Panc1 (cell line): ENCODE measurements at regions not wholly inside any gene's neighbourhood (a gene's known extent, or its start where the extent isn't known, plus 50 kb on each side); places are given as distances from the start of the nearest gene placed in this dataset.

Experiments used
- ATAC-seq: fragments of 200-7000 bp; cut with Tn5 transposase; 2 replicates; pipeline ENCODE4 v1.9.1; 2020; ENCODE audit warnings: mild to moderate bottlenecking, moderate library complexity
- BruUV-seq: library from RNA; stranded (reverse); fragments of 400-500 nt; replicated peaks from 2 replicates; lab custom pipeline; 2021; lab: Mats Ljungman, UMichigan
- CTCF ChIA-PET: fragments of 300-600 bp; sonication (Branson Sonifier 250); formaldehyde crosslinking; loops from one replicate; lab custom pipeline; 2022; ENCODE audit warnings: antibody characterized with exemption; lab: Charles Lee
- POLR2A ChIA-PET: fragments of 300-600 bp; sonication (Branson Sonifier 250); formaldehyde crosslinking; loops from one replicate; lab custom pipeline; 2022; ENCODE audit warnings: antibody characterized with exemption; lab: Charles Lee
- DNase-seq: peaks from one replicate; pipeline ENCODE4 v3.0.0-alpha.2; 2010; ENCODE audit warnings: low read depth, low spot score
- H3K27ac ChIP-seq: 2 replicates; pipeline ENCODE4 v1.5.1; 2011; ENCODE audit warnings: mild to moderate bottlenecking, low read length, inconsistent platforms
- H3K27me3 ChIP-seq: fragments of 200-500 bp; sonication (Bioruptor generic); 2 replicates; pipeline ENCODE4 v1.6.0; 2014; ENCODE audit warnings: low read length, inconsistent platforms; ENCODE audit not compliant: control insufficient read depth, insufficient read depth
- H3K36me3 ChIP-seq: fragments of 200-500 bp; sonication (Bioruptor generic); 2 replicates; pipeline ENCODE4 v1.5.1; 2014; ENCODE audit warnings: inconsistent platforms, mild to moderate bottlenecking, low read length, moderate library complexity; ENCODE audit not compliant: control insufficient read depth, insufficient read depth
- H3K4me1 ChIP-seq: 2 replicates; pipeline ENCODE4 v1.5.1; 2011; ENCODE audit warnings: inconsistent platforms, mild to moderate bottlenecking, low read length, moderate library complexity; ENCODE audit not compliant: control insufficient read depth, insufficient read depth
- H3K4me3 ChIP-seq, 2 experiments: 2 replicates each; pipeline ENCODE4 v1.5.1; 2011 to 2012; ENCODE audit warnings: low read depth in 2 of 2, low read length in 2 of 2, mild to moderate bottlenecking in 2 of 2, inconsistent platforms in 1 of 2, moderate library complexity in 1 of 2
- H3K9me3 ChIP-seq: fragments of 200-500 bp; sonication (Bioruptor generic); 2 replicates; pipeline ENCODE4 v1.5.1; 2014; ENCODE audit warnings: low read depth, mild to moderate bottlenecking, inconsistent platforms, low read length, moderate library complexity; ENCODE audit not compliant: control insufficient read depth, insufficient read depth
- CTCF ChIP-seq: fragments of 450-650 bp; IDR thresholded peaks from 2 replicates; pipeline ENCODE4 v1.5.1; 2017; ENCODE audit warnings: mild to moderate bottlenecking
- POLR2AphosphoS5 ChIP-seq: IDR thresholded peaks from 2 replicates; pipeline ENCODE4 v1.6.1; 2012; ENCODE audit warnings: mild to moderate bottlenecking, low read depth, low read length, moderate library complexity
- REST ChIP-seq, 2 experiments: IDR thresholded peaks; 2 replicates each; pipeline ENCODE4 v1.6.1; 2011 to 2012; ENCODE audit warnings: low read depth in 2 of 2, control low read depth in 1 of 2, low read length in 1 of 2, mild to moderate bottlenecking in 1 of 2, moderate library complexity in 1 of 2; ENCODE audit not compliant: insufficient read depth in 1 of 2
- SIN3A ChIP-seq: IDR thresholded peaks from 2 replicates; pipeline ENCODE4 v1.6.1; 2012; ENCODE audit warnings: low read depth, mild to moderate bottlenecking, low read length, moderate library complexity, borderline replicate concordance; ENCODE audit not compliant: insufficient read depth
- TCF7L2 ChIP-seq: IDR thresholded peaks from 2 replicates; pipeline ENCODE4 v1.6.1; 2011; ENCODE audit warnings: mild to moderate bottlenecking, low read depth, low read length, inconsistent platforms
- in situ Hi-C: cut with HindIII; loops from 2 replicates; pipeline ENCODE4 v1.10.0; 2016; ENCODE audit warnings: low sequenced_read_pairs, low pct_unique_long_range_greater_than_20kb
- intact Hi-C: fragments of 100-400 bp; cut with micrococcal nuclease; formaldehyde crosslinking; loops from one replicate; pipeline ENCODE4 v1.10.0; 2022; ENCODE audit not compliant: unreplicated experiment

- no peak overlapping the region for H3K27ac ChIP-seq
- intact Hi-C loops (no loop called here), in situ Hi-C loops (no loop called here)
- no peaks in the 10 kb centered on the region for H3K27me3 ChIP-seq
- no TSS peak for BruUV-seq
- ATAC-seq (no peak), DNase-seq (no peak)
- H3K9me3 ChIP-seq: no peaks in the 10 kb centered on the region
- ChIA-PET CTCF (interaction anchor here (0.7 kb wide), 1 partner anchor 181 kb away, joined by 4 read pairs; no protein-coding TSS in a partner anchor), POLR2A (no interaction called here)
- TF ChIP-seq SIN3A (no peak), POLR2AphosphoS5 (no peak), REST (IDR thresholded peaks at IDR 0.05; ENCODE audit: insufficient read depth in 1 of 2, low read depth in 2 of 2, low read length in 1 of 2) (no peak), CTCF (no peak), TCF7L2 (no peak)
- no peak overlapping the region for H3K4me3 ChIP-seq
- H3K36me3 ChIP-seq: no peaks in the 10 kb centered on the region
- H3K4me1 ChIP-seq: no peaks in the 10 kb centered on the region
Measured at GRCh38 chr3:181454451-181455027, 257.2 kb upstream of the SOX2 start.

GRCh38 chr3:181446741-181447140 is 265.0 kb upstream of the SOX2 start:
- intact Hi-C loops: no loop called here
- Histone ChIP-seq H3K36me3 (no peaks in the 10 kb centered on the region; the same call in 1 of the 2 replicates), H3K4me1 (no peaks in the 10 kb centered on the region), H3K4me3 (no peak overlapping the region), H3K27me3 (no peaks in the 10 kb centered on the region), H3K27ac (no peak overlapping the region), H3K9me3 (no peaks in the 10 kb centered on the region; the same call in 1 of the 2 replicates)
- DNase-seq (no peak), ATAC-seq (no peak)
- no peak for TF ChIP-seq POLR2AphosphoS5
- no peak for TF ChIP-seq TCF7L2
- TF ChIP-seq CTCF: no peak
- TF ChIP-seq REST (IDR thresholded peaks at IDR 0.05; ENCODE audit: insufficient read depth in 1 of 2, low read depth in 2 of 2, low read length in 1 of 2): no peak
- no peak for TF ChIP-seq SIN3A
- CTCF ChIA-PET: no interaction called here
- BruUV-seq: no TSS peak
- in situ Hi-C loops: no loop called here
- POLR2A ChIA-PET: no interaction called here
